ENCODE measurements at regions not wholly inside any gene's neighbourhood (a gene's known extent, or its start where the extent isn't known, plus 50 kb on each side); places are given as distances from the start of the nearest gene placed in this dataset.

DNA sequence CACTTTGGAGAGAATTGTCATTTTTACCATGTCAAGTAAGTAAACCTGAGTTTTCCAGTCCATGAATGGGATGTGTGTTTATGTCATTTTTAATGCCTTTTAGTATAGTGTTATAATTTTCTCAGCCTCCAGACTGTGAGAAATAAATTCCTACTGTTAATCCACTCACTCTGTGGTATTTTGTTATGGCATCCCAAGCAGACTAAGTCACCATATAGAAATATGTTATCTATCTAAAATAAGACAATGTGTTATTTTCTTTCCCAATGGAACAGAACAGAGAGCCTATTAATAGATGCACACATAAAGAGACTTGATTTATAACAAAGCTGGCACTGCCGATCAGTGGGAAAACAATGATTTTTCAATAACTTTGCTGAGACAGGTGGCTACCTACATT lies 70.2 kb upstream of the SLC4A11 start:
- DNase-seq (ENCODE audit: low spot score), result no peak

DNA sequence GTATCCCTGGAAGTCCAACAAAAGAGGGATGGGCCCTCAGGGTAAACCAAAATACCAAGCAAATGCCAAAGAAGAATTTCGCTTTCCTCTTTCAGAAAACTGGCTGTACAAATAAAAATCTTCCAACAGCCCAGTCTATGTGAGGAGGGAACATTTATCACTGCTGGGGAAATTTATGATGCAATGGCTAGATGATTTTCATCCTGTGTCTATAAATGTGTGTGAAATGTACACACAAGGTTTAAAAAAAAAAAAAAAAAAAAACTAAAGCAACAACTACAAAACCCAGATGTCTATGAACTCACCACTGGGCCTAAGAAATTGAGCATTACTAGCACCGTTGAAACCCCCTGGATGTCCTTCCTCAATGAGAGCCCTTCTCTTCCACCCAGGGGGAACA lies 68.7 kb upstream of the SLC4A11 start:
- DNase-seq (ENCODE audit: low spot score), result no peak

GRCh38 chr20:3307078-3307477 lies 68.1 kb upstream of the SLC4A11 start:
- DNase-seq (ENCODE audit: low spot score), result no peak

DNA sequence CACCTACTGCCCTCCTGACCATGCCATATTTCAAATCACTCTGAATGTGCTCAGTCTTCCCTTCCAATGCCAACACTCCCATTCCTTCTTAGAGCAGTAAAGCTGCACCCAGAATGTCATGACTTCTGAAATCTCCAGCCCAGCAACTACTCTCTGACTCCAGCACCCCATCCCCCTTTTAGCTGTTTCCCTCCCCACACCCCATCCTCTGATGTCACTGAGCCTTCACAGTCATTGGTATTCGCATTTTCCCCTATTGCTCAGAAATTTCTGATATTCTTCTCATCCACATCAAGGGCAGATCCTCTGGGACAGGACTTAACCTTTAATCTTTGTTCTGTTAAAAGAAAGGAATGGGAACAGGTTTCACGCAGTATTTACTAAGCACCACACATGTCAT lies 67.1 kb upstream of the SLC4A11 start:
- DNase-seq (ENCODE audit: low spot score), result no peak

- DNase-seq (ENCODE audit: low spot score), result no peak
Observed at GRCh38 chr20:3304456-3304855, 65.5 kb upstream of the SLC4A11 start.

- DNase-seq (ENCODE audit: low spot score), result no peak
Observed at GRCh38 chr20:3297079-3297378, 58.0 kb upstream of the SLC4A11 start.

DNA sequence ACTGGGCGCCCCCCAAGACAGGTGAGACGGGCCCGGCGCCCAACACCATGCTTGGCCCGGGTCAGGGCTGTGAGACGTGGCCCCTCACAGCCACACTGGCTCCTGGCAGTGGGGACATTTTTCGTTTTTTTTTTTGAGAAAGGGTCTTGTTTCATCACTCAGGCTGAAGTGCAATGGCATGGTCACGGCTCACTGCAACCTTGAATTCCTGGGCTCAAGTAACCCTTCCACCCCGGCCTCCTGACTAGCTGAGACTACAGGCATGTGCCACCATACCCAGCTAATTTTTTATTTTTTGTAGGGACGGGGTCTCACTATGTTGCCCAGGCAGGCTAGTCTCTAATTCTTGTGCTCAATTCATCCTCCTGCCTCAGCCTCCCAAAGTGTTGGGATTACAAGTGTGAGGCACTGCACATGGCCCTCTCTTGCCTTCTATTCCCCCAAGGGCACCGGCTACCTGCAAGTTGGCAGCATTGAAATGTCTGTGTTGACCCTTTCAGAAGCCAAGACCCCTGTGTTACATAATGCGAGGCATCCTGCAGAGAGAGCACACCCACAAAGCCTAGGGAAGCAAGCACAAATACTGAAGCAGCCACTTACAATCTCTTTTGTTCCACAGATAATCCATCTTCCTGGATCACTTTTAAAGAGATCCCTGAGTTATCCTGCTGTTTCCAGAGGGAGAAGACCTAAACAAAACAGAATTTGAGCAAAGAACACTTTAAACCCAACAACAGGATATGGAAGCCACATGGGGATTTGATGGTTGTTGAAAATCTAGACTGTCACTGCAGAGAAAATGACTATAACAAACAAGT lies 57.5 kb upstream of the SLC4A11 start:
- DNase-seq (ENCODE audit: low spot score), result no peak
